ENCODE measurements at regions not wholly inside any gene's neighbourhood (a gene's known extent, or its start where the extent isn't known, plus 50 kb on each side); places are given as distances from the start of the nearest gene placed in this dataset.
"Not testable (repeated sequence)": the region's sequence is repeated elsewhere in the genome, so short reads cannot be mapped to it uniquely, and the experiment has no call there.

DNA sequence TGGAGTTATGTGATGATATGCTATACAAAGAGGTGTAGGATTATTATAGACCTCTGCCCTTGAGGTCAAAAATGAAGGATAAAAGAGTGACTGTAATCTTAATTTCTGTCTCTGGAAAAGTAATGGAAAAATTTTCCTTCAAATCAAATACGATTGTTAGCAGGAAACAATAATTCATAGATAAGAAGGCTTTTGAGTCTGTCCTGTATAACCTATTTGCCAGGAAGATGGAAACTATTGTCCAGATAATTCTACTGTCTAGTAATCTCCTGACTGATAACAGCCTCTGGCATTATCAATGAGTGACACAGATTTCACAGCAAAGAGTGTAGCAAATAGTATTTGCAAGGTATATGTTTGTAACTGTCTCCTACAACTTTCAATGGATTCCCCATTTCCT lies 307.8 kb downstream of the MTX2 start:
- CTCF ChIA-PET, result no interaction called here
- POLR2A ChIA-PET, result no interaction called here
- no peak for TF ChIP-seq ARNT (IDR thresholded peaks at IDR 0.05)
- DNase-seq (ENCODE audit: extremely low spot score), result no peak

DNA sequence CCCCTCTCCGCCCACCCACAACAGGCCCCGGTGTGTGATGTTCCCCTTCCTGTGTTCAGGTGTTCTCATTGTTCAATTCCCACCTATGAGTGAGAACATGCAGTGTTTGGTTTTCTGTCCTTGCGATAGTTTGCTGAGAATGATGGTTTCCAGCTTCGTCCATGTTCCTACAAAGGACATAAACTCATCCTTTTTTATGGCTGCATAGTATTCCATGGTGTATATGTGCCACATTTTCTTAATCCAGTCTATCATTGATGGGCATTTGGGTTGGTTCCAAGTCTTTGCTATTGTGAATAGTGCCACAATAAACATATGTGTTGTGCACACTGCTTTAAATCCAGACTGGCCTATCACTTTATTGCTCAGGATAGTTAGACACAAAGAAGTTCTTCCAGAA lies 309.1 kb downstream of the MTX2 start:
- POLR2A ChIA-PET; DNase-seq (ENCODE audit: extremely low spot score): not testable (repeated sequence)
- CTCF ChIA-PET, result interaction anchor here (0.7 kb wide), 1 partner anchor 303 kb away, joined by 3 read pairs; no protein-coding TSS in a partner anchor

DNA sequence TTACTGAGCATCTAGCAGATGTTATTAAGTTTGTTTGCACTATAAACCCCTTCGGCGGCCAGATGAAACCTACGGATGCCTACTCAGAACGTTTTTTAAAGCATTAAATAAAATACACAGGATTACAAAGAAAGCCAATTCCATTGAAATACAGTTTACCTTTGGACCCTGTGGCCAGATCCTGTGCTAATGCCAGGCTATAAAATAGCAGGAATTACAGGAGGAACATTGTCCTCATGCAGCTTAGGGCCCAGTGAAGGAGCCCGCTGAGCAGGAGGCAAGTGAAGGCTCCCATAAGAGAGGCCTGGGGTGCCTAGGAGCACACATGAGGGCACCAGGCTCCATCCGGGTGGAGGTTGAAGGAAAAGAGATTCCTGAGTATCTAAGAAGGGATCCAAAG lies 310.4 kb downstream of the MTX2 start:
- DNase-seq (ENCODE audit: extremely low spot score), result no peak
- POLR2A ChIA-PET, result no interaction called here
- no peak for TF ChIP-seq NFRKB (IDR thresholded peaks at IDR 0.05)
- TF ChIP-seq ZNF384 (IDR thresholded peaks at IDR 0.05), result no peak
- TF ChIP-seq TARDBP (IDR thresholded peaks at IDR 0.05), result no peak
- CTCF ChIA-PET, result interaction anchor here (1.0 kb wide), 1 partner anchor 59 kb away, joined by 4 read pairs; no protein-coding TSS in a partner anchor

DNA sequence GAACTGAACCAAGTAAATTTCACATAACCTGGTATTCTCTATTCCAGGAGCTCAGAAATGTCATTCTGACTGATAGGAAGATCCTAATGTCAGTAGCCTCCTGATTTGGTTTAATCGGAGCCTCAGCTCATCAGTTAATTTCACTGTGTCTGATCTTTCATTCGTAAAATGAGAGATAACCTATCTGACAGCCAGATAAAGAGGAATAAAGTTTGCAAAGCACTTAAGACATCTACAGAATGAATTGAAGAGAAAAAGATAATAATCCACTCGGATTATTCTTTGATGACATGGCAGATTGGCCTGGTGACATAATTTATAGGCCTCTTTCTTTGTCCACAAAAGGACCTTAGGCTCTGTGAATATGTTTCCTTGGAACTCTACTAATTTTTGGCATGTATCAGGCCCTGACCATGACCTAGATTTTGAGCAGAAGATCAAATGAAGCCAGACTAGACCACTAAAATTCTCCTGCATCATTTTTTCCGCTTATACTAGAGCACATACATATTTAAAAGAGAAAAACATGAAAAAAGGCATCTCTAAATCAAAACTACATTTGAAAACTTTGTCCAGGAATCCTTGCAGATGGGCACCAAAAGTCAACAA lies 312.4 kb downstream of the MTX2 start:
- TF ChIP-seq ARNT (IDR thresholded peaks at IDR 0.05), result no peak
- no peak for TF ChIP-seq HDGF (IDR thresholded peaks at IDR 0.05; ENCODE audit: borderline replicate concordance)
- TF ChIP-seq FOXK2 (IDR thresholded peaks at IDR 0.05), result no peak
- no peak for TF ChIP-seq NFRKB (IDR thresholded peaks at IDR 0.05)
- no peak for TF ChIP-seq FOXM1 (IDR thresholded peaks at IDR 0.05; ENCODE audit: borderline replicate concordance)
- TF ChIP-seq SP1 (IDR thresholded peaks at IDR 0.05), result no peak
- TF ChIP-seq BHLHE40 (IDR thresholded peaks at IDR 0.05; ENCODE audit: borderline replicate concordance), result no peak
- no peak for TF ChIP-seq CTBP1 (IDR thresholded peaks at IDR 0.05; ENCODE audit: borderline replicate concordance)
- TF ChIP-seq FOXA1 (IDR thresholded peaks at IDR 0.05), result no peak
- no peak for TF ChIP-seq TARDBP (IDR thresholded peaks at IDR 0.05)
- TF ChIP-seq SUZ12 (IDR thresholded peaks at IDR 0.05), result no peak
- no peak for TF ChIP-seq LEF1 (IDR thresholded peaks at IDR 0.05; ENCODE audit: borderline replicate concordance)
- TF ChIP-seq ELF4 (IDR thresholded peaks at IDR 0.05), result no peak
- ChIA-PET POLR2A (no interaction called here), CTCF (interaction anchor here (1.2 kb wide), 1 partner anchor 454 kb away, joined by 5 read pairs; no protein-coding TSS in a partner anchor)
- DNase-seq (ENCODE audit: extremely low spot score), result no peak

DNA sequence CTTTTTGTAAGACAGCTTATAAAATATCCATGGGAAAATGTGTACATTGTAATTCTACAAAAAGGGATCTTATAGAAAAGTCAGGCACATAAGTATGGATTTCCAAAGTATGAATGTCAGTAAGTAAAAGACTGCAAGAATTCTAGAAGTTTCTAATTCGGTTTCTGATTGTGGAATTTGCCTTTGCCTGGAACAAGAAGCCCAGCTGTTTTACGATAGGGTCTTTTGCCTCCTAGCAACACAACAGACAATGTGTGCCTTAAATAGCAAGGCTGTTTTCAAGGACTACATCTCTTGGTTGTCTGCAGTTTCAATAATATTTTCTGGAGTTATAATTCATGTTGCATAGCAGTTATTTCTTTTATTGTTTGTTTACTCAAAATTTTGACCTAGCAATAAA lies 312.9 kb downstream of the MTX2 start:
- ChIA-PET CTCF (no interaction called here), POLR2A (no interaction called here)
- no peak for DNase-seq (ENCODE audit: extremely low spot score)
- TF ChIP-seq FOXM1 (IDR thresholded peaks at IDR 0.05; ENCODE audit: borderline replicate concordance) (no peak), HDGF (IDR thresholded peaks at IDR 0.05; ENCODE audit: borderline replicate concordance) (no peak), BHLHE40 (IDR thresholded peaks at IDR 0.05; ENCODE audit: borderline replicate concordance) (no peak), CTBP1 (IDR thresholded peaks at IDR 0.05; ENCODE audit: borderline replicate concordance) (no peak), TARDBP (IDR thresholded peaks at IDR 0.05) (no peak), SUZ12 (IDR thresholded peaks at IDR 0.05) (no peak), L3MBTL2 (conservative IDR thresholded peaks at IDR 0.05) (no peak), ELF4 (IDR thresholded peaks at IDR 0.05) (no peak), ZNF384 (IDR thresholded peaks at IDR 0.05) (no peak), LEF1 (IDR thresholded peaks at IDR 0.05; ENCODE audit: borderline replicate concordance) (no peak), FOXA1 (IDR thresholded peaks at IDR 0.05) (no peak), ARNT (IDR thresholded peaks at IDR 0.05) (no peak), SP1 (IDR thresholded peaks at IDR 0.05) (no peak), NFRKB (IDR thresholded peaks at IDR 0.05) (no peak)
- TF ChIP-seq, protein P1, sequence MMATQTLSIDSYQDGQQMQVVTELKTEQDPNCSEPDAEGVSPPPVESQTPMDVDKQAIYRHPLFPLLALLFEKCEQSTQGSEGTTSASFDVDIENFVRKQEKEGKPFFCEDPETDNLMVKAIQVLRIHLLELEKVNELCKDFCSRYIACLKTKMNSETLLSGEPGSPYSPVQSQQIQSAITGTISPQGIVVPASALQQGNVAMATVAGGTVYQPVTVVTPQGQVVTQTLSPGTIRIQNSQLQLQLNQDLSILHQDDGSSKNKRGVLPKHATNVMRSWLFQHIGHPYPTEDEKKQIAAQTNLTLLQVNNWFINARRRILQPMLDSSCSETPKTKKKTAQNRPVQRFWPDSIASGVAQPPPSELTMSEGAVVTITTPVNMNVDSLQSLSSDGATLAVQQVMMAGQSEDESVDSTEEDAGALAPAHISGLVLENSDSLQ (IDR thresholded peaks at IDR 0.05), result no peak

DNA sequence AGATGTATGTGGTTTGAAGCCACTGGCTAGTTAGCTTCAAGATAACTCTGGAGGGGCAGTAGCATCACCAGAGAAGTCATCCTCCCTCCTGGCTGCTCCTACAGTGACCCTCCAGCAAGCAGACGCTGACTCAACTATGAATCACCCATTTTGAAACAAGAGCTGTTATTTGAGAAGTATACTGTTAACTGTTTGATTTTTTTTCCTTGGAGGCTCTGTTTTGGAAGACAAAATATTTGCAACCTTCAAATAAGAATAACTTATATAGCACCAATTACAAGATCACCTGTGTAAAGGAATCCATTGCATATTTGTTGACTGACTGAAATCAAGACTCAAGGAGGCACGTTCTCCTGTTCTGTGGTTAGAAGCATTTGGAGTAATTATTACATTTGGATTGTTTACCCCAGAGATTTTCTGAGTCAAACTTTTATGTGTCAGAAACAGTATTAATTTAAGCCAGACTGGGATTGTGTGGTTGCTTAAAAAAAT lies 313.8 kb downstream of the MTX2 start:
- TF ChIP-seq TARDBP (IDR thresholded peaks at IDR 0.05), result no peak
- TF ChIP-seq ZNF384 (IDR thresholded peaks at IDR 0.05), result peak; percentile 59; the same call in 1 of the 2 replicates
- ChIA-PET POLR2A (interaction anchor here (1.2 kb wide), 1 partner anchor 478 kb away, joined by 3 read pairs; no protein-coding TSS in a partner anchor), CTCF (interaction anchor here (0.6 to 1.3 kb wide), 5 partner anchors 10 to 69 kb away, joined by 3 to 5 read pairs (median 3); no protein-coding TSS in a partner anchor)
- DNase-seq (ENCODE audit: extremely low spot score), result peak; percentile 35

DNA sequence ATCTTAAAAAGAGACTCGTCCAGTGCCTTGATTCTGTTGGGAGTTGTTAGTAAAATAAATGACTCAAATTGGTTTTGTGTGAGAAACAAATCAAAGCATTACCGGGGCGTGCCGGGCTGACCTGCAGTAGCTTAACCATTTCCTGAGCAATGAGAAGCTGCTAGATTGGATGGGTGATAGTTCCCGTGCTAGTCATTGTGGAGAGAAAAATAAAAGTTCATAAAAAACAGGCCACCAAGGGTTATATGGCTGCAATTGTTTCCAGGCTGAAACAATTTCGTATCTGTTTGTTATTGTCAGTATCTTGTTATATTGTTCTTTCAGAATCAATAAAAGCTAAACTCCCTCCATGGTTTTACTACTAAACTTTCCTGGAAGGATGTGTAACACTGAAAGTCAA lies 314.4 kb downstream of the MTX2 start:
- CTCF ChIA-PET, result interaction anchor here (1.0 to 1.3 kb wide), 4 partner anchors 11 to 29 kb away, joined by 3 to 4 read pairs (median 3); no protein-coding TSS in a partner anchor
- no peak for DNase-seq (ENCODE audit: extremely low spot score)
- POLR2A ChIA-PET, result interaction anchor here (1.2 kb wide), 1 partner anchor 479 kb away, joined by 3 read pairs; no protein-coding TSS in a partner anchor
- TF ChIP-seq HDGF (IDR thresholded peaks at IDR 0.05; ENCODE audit: borderline replicate concordance) (no peak), BHLHE40 (IDR thresholded peaks at IDR 0.05; ENCODE audit: borderline replicate concordance) (no peak), ELF4 (IDR thresholded peaks at IDR 0.05) (no peak), FOXM1 (IDR thresholded peaks at IDR 0.05; ENCODE audit: borderline replicate concordance) (no peak), SP1 (IDR thresholded peaks at IDR 0.05) (no peak), CTBP1 (IDR thresholded peaks at IDR 0.05; ENCODE audit: borderline replicate concordance) (no peak), TARDBP (IDR thresholded peaks at IDR 0.05) (no peak), SUZ12 (IDR thresholded peaks at IDR 0.05) (no peak), FOXK2 (IDR thresholded peaks at IDR 0.05) (no peak), ARNT (IDR thresholded peaks at IDR 0.05) (no peak)
- TF ChIP-seq, protein P1 (IDR thresholded peaks at IDR 0.05), result no peak

Measured in HEK293T (cell line).